Hepatocyte (in vitro differentiated cells): ENCODE measurements at regions not wholly inside any gene's neighbourhood (a gene's known extent, or its start where the extent isn't known, plus 50 kb on each side); places are given as distances from the start of the nearest gene placed in this dataset.

Experiments
- DNase-seq: peaks from one replicate; pipeline ENCODE4 v3.0.0-alpha.2; 2016; ENCODE audit warnings: low spot score
- H2AFZ ChIP-seq: fragments of 200-600 bp; sonication (generic); 2 replicates; pipeline ENCODE4 v1.6.0; 2016; ENCODE audit warnings: antibody characterized with exemption, mild to moderate bottlenecking
- H3K27ac ChIP-seq: fragments of 200-600 bp; sonication (generic); 2 replicates; pipeline ENCODE4 v1.5.1; 2016; ENCODE audit warnings: mild to moderate bottlenecking
- H3K27me3 ChIP-seq: fragments of 200-600 bp; sonication (generic); 2 replicates; pipeline ENCODE4 v1.6.1; 2016
- H3K36me3 ChIP-seq: fragments of 200-600 bp; sonication (generic); replicated peaks from 2 replicates; pipeline ENCODE4 v1.5.1; 2016; ENCODE audit warnings: low read depth; ENCODE audit not compliant: insufficient read depth
- H3K4me1 ChIP-seq: fragments of 200-600 bp; sonication (generic); 2 replicates; pipeline ENCODE4 v1.5.1; 2016; ENCODE audit warnings: mild to moderate bottlenecking, moderate library complexity; ENCODE audit not compliant: insufficient read depth
- H3K4me2 ChIP-seq: fragments of 200-600 bp; sonication (generic); 2 replicates; pipeline ENCODE4 v1.6.0; 2016
- H3K4me3 ChIP-seq: fragments of 200-600 bp; sonication (generic); 2 replicates; pipeline ENCODE4 v1.5.1; 2016; ENCODE audit warnings: mild to moderate bottlenecking
- H3K79me2 ChIP-seq: fragments of 200-600 bp; sonication (generic); 2 replicates; pipeline ENCODE4 v1.6.0; 2017; ENCODE audit warnings: mild to moderate bottlenecking
- H3K9me2 ChIP-seq: fragments of 200-600 bp; sonication (generic); replicated peaks from 2 replicates; pipeline ENCODE4 v1.6.0; 2017; ENCODE audit warnings: mild to moderate bottlenecking; ENCODE audit not compliant: insufficient read depth
- H3K9me3 ChIP-seq: fragments of 200-600 bp; sonication (generic); 2 replicates; pipeline ENCODE4 v1.5.1; 2016; ENCODE audit warnings: low read depth, mild to moderate bottlenecking
- H4K20me1 ChIP-seq: fragments of 200-600 bp; sonication (generic); 2 replicates; pipeline ENCODE4 v1.6.0; 2016; ENCODE audit warnings: mild to moderate bottlenecking; ENCODE audit not compliant: insufficient read depth, poor library complexity, severe bottlenecking
- CTCF ChIP-seq: fragments of 200-600 bp; sonication (generic); IDR thresholded peaks from 2 replicates; pipeline ENCODE4 v1.5.1; 2016; ENCODE audit warnings: antibody characterized with exemption, mild to moderate bottlenecking; ENCODE audit not compliant: poor library complexity
- EZH2 ChIP-seq: fragments of 200-600 bp; sonication (generic); IDR thresholded peaks from 2 replicates; pipeline ENCODE4 v1.6.1; 2016; ENCODE audit warnings: antibody characterized with exemption, mild to moderate bottlenecking, borderline replicate concordance
- EZH2phosphoT487 ChIP-seq: fragments of 200-600 bp; sonication (generic); IDR thresholded peaks from one replicate; pipeline ENCODE4 v1.6.1; 2018; ENCODE audit warnings: antibody characterized with exemption, mild to moderate bottlenecking, low read depth, moderate library complexity; ENCODE audit not compliant: unreplicated experiment, severe bottlenecking
- WGBS: methylation state at CpG from one replicate; pipeline ENCODE4 v1.1.6; 2016; ENCODE audit warnings: low lambda C conversion rate; ENCODE audit errors: missing lambda C conversion rate; 5-methylcytosine and 5-hydroxymethylcytosine counted together

GRCh38 chr3:127121885-127122284 is 71.0 kb upstream of the PRR23E start:
- Histone ChIP-seq H3K36me3 (no peaks in the 10 kb centered on the region), H2AFZ (no peak overlapping the region), H3K4me3 (no peak overlapping the region), H3K4me1 (no peaks in the 10 kb centered on the region), H3K27ac (no peak overlapping the region), H3K79me2 (no peaks in the 10 kb centered on the region), H4K20me1 (no peaks in the 10 kb centered on the region), H3K9me2 (no peaks in the 10 kb centered on the region), H3K27me3 (peaks cover 5% of the 10 kb centered on the region), H3K9me3 (no peaks in the 10 kb centered on the region), H3K4me2 (no peak overlapping the region)
- no peak for DNase-seq
- 55% methylated on average over 1 of the region's 1 CpG for WGBS
- TF ChIP-seq EZH2phosphoT487 (no peak), EZH2 (no peak)

- Histone ChIP-seq H3K79me2 (no peaks in the 10 kb centered on the region), H3K4me2 (no peak overlapping the region), H3K36me3 (no peaks in the 10 kb centered on the region), H3K4me1 (no peaks in the 10 kb centered on the region), H4K20me1 (no peaks in the 10 kb centered on the region), H3K4me3 (no peak overlapping the region), H3K27ac (no peak overlapping the region), H3K27me3 (peaks cover 11% of the 10 kb centered on the region), H3K9me2 (no peaks in the 10 kb centered on the region), H3K9me3 (no peaks in the 10 kb centered on the region), H2AFZ (no peak overlapping the region)
- 86% methylated on average over 2 of the region's 2 CpGs for WGBS
- no peak for DNase-seq
- TF ChIP-seq CTCF, result no peak
- no peak for TF ChIP-seq EZH2
- TF ChIP-seq EZH2phosphoT487, result no peak
These were observed 69.4 kb upstream of the PRR23E start for GRCh38 chr3:127123533-127123932.

GRCh38 chr3:127124120-127124519 is 68.8 kb upstream of the PRR23E start:
- DNase-seq, result no peak
- Histone ChIP-seq H3K79me2 (no peaks in the 10 kb centered on the region), H3K4me3 (no peak overlapping the region), H3K27ac (no peak overlapping the region), H3K9me3 (no peaks in the 10 kb centered on the region), H3K27me3 (peaks cover 10% of the 10 kb centered on the region), H3K4me1 (no peaks in the 10 kb centered on the region), H4K20me1 (no peaks in the 10 kb centered on the region), H3K9me2 (no peaks in the 10 kb centered on the region), H3K4me2 (no peak overlapping the region), H2AFZ (no peak overlapping the region), H3K36me3 (no peaks in the 10 kb centered on the region)
- WGBS, result 70% methylated on average over 4 of the region's 4 CpGs
- TF ChIP-seq CTCF (no peak), EZH2phosphoT487 (no peak), EZH2 (no peak)

GRCh38 chr3:127131424-127132170 is 61.3 kb upstream of the PRR23E start:
- Histone ChIP-seq H3K27me3 (peaks cover 55% of the 10 kb centered on the region), H3K36me3 (no peaks in the 10 kb centered on the region), H3K4me2 (no peak overlapping the region), H4K20me1 (no peaks in the 10 kb centered on the region), H3K27ac (no peak overlapping the region), H2AFZ (no peak overlapping the region), H3K9me3 (no peaks in the 10 kb centered on the region), H3K79me2 (no peaks in the 10 kb centered on the region), H3K4me1 (peaks cover 4% of the 10 kb centered on the region), H3K9me2 (no peaks in the 10 kb centered on the region), H3K4me3 (no peak overlapping the region)
- 92% methylated on average over 9 of the region's 10 CpGs for WGBS
- DNase-seq, result no peak
- TF ChIP-seq CTCF (no peak), EZH2phosphoT487 (no peak), EZH2 (no peak)
